ENCODE measurements at regions not wholly inside any gene's neighbourhood (a gene's known extent, or its start where the extent isn't known, plus 50 kb on each side); places are given as distances from the start of the nearest gene placed in this dataset.

DNA sequence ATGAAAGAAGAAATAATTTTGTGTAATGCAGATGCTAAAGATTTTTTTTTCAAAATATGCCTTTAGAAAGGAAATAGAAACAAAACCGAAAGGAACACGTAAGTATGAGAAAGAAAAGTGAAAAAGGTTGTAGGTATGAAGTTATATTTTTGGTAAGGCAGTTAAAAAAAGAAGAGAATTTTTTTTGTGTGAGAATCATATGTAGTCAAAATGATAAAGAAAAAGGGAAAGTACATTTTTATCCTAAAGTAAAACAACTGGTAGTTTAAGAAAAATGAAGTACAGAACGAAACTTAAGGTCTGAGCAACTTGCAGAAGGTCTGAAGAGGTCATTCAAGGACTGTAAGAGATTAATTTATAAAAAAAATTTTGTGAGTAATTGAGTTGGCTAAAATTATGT lies 164.0 kb upstream of the TRAM1L1 start:
- Mint-ChIP-seq H3K9me3 (peaks cover 14% of the 10 kb centered on the region), H3K36me3 (no peaks in the 10 kb centered on the region), H3K4me1 (no peaks in the 10 kb centered on the region), H3K4me3 (no peak overlapping the region), H3K27ac (no peak overlapping the region), H3K27me3 (no peaks in the 10 kb centered on the region)
- CTCF ChIA-PET, result interaction anchor here (0.6 kb wide), 1 partner anchor 500 kb away, joined by 3 read pairs; no protein-coding TSS in a partner anchor
- DNase-seq, result no peak

DNA sequence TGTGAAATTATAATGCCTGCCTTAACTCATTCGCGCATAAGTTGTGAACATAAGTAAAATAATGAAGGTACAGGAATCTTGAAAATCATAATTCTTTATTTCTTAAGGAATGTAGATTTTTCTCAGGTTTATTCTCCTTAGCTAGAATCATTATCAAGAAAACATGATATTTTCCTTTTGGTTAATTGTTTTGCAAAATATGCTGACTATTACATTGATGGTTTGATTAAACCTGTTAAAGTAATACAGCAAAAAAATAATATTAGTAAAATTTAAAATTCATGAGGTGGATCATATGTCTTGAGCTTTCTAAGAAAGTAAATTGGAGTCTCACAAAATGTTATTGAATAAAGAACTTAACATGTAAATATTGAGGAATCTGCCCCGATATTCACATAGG lies 178.7 kb upstream of the TRAM1L1 start:
- Mint-ChIP-seq H3K9me3 (no peaks in the 10 kb centered on the region), H3K4me3 (no peak overlapping the region), H3K4me1 (no peaks in the 10 kb centered on the region), H3K36me3 (no peaks in the 10 kb centered on the region), H3K27ac (no peak overlapping the region), H3K27me3 (no peaks in the 10 kb centered on the region)
- CTCF ChIA-PET, result no interaction called here
- DNase-seq, result no peak

DNA sequence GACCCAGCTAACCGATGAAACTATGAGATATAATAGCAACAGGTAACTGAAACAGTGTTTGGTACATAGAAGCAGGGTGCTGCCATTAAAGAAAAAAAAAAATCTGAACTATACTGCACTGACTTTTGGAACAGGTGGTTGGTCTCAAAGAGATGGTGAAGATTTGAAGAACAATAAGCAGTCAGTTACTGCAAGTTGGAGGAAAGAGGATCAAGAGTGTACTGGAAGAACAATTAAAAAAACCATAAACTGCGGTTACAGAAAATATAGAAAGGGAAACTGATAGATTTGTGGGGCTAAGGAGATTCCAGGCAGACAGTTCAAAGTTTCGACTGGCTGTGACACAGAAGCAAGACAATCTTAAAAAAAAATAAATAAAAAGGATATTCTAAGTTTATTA lies 181.9 kb upstream of the TRAM1L1 start:
- DNase-seq, result no peak
- no peaks in the 10 kb centered on the region for H3K9me3 Mint-ChIP-seq
- H3K36me3 Mint-ChIP-seq, result no peaks in the 10 kb centered on the region
- H3K27me3 Mint-ChIP-seq, result no peaks in the 10 kb centered on the region
- H3K4me3 Mint-ChIP-seq, result no peak overlapping the region
- no peak overlapping the region for H3K27ac Mint-ChIP-seq
- no peaks in the 10 kb centered on the region for H3K4me1 Mint-ChIP-seq
- CTCF ChIA-PET, result no interaction called here

DNA sequence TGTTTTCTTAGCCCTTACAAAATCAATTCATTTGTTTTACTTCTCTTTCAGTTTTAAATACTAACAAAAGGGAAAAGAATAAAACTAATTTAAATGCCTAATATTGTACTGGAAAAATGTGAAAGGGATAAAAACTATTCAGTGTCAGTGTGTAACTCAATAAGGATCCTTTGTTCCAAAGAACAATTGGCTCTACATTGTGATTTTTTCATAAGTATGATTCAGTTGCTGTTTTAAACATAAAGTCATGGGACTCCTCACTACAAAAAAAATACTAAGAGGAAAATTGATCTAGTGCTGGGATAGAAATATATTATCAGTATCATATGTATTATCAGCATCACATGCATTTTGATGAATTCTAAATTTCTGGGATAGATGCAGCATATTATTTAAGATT lies 199.4 kb upstream of the TRAM1L1 start:
- Mint-ChIP-seq H3K27me3 (no peaks in the 10 kb centered on the region), H3K9me3 (peaks cover 3% of the 10 kb centered on the region), H3K27ac (no peak overlapping the region), H3K36me3 (no peaks in the 10 kb centered on the region), H3K4me3 (no peak overlapping the region), H3K4me1 (no peaks in the 10 kb centered on the region)
- DNase-seq, result no peak
- CTCF ChIA-PET, result no interaction called here

DNA sequence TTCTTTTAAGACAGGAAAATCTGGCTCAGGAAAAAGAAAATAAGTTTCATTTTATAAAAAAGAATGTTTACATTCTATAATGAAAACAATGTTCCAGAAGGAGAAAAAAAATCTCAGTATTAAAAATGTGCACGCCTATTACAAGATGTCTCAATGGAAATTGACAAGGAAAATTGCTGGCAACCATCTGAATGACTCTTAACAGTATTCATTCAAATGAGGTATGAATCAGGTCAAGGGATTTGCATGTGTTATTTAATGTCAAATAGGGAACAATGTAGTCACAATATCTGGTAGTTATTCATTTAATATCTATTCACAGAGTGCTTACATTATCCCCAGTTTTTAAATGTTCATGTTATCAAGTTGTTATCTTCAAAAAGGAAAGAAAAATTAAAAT lies 208.4 kb upstream of the TRAM1L1 start:
- no peak overlapping the region for H3K27ac Mint-ChIP-seq
- no peak overlapping the region for H3K4me3 Mint-ChIP-seq
- CTCF ChIA-PET, result no interaction called here
- no peak for DNase-seq
- H3K4me1 Mint-ChIP-seq, result no peaks in the 10 kb centered on the region
- H3K36me3 Mint-ChIP-seq, result no peaks in the 10 kb centered on the region
- H3K27me3 Mint-ChIP-seq, result no peaks in the 10 kb centered on the region
- H3K9me3 Mint-ChIP-seq, result no peaks in the 10 kb centered on the region

DNA sequence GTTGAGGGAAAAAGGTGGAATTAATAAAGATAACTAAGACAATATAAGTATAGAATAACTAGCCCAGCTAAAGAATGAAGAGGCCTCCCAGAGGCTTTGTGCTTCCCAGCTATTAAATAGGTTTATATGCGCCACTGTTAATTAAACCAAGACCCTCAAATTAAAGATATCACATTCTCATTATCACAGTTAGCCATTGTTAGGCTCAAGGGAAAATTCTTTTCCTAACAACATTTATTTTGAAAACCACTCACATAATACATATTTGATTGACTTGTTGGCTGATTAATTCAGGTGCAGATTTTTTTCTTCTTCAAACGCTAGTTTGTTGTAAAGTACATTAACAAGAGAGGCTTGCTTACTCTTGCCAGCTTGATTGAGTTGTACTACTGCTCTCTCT lies 216.8 kb upstream of the TRAM1L1 start:
- no peak for DNase-seq
- H3K9me3 Mint-ChIP-seq, result no peaks in the 10 kb centered on the region
- H3K27me3 Mint-ChIP-seq, result no peaks in the 10 kb centered on the region
- CTCF ChIA-PET, result no interaction called here
- H3K4me3 Mint-ChIP-seq, result no peak overlapping the region
- no peaks in the 10 kb centered on the region for H3K4me1 Mint-ChIP-seq
- H3K36me3 Mint-ChIP-seq, result no peaks in the 10 kb centered on the region
- no peak overlapping the region for H3K27ac Mint-ChIP-seq

DNA sequence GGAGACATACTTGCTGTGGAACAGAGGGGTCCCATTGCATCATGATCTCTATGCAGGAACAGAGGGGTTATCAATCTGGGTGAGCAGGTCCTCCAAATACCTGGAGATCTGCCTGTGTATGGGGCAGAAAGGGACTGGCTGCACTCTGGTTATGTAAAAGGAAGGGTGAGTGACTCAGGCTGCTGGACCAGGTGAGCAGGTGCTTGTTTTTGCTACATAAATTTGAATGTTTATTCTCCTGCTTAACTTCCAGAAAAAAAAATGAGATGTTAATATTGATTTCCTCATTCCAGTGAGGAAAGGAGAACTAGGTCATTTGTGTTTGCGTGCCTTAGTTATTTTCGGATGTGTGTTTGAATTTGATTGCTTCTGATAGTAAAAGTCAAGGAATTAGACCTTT lies 225.8 kb upstream of the TRAM1L1 start:
- H3K4me1 Mint-ChIP-seq, result no peaks in the 10 kb centered on the region
- H3K36me3 Mint-ChIP-seq, result no peaks in the 10 kb centered on the region
- no peak for DNase-seq
- H3K9me3 Mint-ChIP-seq, result peaks cover 5% of the 10 kb centered on the region
- H3K4me3 Mint-ChIP-seq, result no peak overlapping the region
- no peak overlapping the region for H3K27ac Mint-ChIP-seq
- H3K27me3 Mint-ChIP-seq, result no peaks in the 10 kb centered on the region
- CTCF ChIA-PET, result no interaction called here

DNA sequence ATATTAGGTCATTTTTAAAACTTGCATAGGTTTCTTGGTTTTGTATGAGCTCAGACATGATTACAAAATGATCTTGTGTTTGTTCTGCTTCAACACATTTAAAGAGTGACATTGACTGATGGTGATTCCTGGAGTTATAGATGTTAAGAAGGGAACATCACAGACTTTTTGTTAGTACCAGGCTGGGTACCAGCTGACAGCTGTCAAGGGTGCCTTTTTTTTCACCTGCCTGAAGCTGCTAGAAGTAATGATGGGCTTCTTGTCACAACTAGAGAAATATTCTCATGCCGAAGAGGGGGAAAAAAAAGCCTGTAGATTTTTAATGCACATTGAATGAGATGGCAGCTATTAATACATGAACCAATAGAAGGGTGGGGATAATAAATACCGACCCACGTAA lies 226.6 kb upstream of the TRAM1L1 start:
- Mint-ChIP-seq H3K27me3 (no peaks in the 10 kb centered on the region), H3K27ac (no peak overlapping the region), H3K36me3 (no peaks in the 10 kb centered on the region), H3K4me1 (no peaks in the 10 kb centered on the region), H3K9me3 (peaks cover 5% of the 10 kb centered on the region), H3K4me3 (no peak overlapping the region)
- DNase-seq, result no peak
- CTCF ChIA-PET, result no interaction called here

DNA sequence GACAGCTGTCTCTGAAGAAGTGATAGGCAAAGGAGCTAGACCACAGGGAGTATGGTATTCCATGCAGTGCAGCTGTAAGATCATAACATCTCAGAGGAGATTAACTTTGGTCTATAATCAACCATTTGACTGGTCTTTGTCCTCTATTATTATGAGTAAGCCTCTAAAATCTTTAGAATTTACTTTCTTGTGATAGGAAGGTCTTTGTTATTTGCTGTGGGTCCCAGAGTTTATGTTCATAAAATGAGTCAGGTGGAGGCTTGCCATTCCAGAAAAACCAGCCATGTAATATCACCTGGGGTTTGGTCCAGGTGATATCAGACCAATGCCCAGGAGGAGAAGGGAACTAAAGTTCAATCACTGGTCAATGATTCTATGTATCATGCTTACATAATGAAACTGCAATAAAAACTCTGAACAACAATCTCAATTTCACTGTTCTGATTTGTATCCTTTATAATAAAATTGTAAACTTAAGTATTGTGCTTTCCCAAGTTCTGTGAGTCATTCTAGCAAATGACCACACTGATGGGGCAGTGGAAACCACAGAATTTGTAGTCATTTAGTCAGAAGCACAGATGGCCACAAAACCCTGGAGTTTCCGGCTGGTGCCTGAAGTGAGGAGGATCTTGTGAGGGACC lies 239.6 kb upstream of the TRAM1L1 start:
- Mint-ChIP-seq H3K27ac (no peak overlapping the region), H3K36me3 (no peaks in the 10 kb centered on the region), H3K27me3 (no peaks in the 10 kb centered on the region), H3K4me1 (no peaks in the 10 kb centered on the region), H3K4me3 (no peak overlapping the region), H3K9me3 (peaks cover 2% of the 10 kb centered on the region)
- no peak for DNase-seq
- CTCF ChIA-PET, result no interaction called here

DNA sequence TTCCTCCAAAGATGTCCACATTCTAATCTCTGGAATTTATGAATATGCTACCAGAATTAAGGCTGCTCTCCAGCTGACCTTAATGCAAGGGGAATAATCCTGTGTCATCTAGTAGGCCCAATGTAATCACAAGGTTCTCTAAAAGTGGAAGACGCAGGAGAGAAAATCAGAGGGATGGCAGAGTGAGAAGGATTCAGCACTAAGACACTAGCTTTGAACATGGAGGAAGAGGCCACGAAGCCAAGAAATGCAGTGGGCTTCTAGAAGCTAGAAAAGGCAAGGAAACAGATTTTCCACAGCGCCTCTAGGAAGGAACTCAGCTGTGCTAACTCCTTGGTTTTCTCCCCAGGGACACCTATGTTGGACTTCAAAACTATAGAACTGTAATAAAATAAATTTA lies 240.7 kb upstream of the TRAM1L1 start:
- H3K27ac Mint-ChIP-seq, result no peak overlapping the region
- CTCF ChIA-PET, result no interaction called here
- H3K4me3 Mint-ChIP-seq, result no peak overlapping the region
- no peaks in the 10 kb centered on the region for H3K4me1 Mint-ChIP-seq
- no peaks in the 10 kb centered on the region for H3K27me3 Mint-ChIP-seq
- DNase-seq, result no peak
- peaks cover 2% of the 10 kb centered on the region for H3K9me3 Mint-ChIP-seq
- no peaks in the 10 kb centered on the region for H3K36me3 Mint-ChIP-seq

DNA sequence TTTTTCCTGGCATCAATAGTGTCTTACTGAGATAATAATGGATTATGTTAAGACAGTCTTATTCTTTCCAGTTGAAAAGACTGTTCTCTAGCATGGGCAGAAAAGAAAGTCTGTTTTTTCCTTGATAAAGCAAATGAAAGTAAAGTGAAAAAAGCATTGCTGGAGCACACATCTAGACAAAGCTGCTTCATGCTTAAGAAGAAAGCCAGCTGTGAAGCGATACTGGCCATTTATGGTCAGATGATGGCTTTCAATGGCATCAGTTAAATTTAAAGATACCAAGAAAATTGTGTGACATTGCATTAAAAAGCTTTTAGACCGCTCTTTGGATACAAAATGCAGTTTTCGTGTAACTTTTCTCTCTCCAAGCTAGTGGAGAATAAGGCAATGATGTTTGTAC lies 242.1 kb upstream of the TRAM1L1 start:
- Mint-ChIP-seq H3K27ac (no peak overlapping the region), H3K36me3 (no peaks in the 10 kb centered on the region), H3K4me3 (no peak overlapping the region), H3K27me3 (no peaks in the 10 kb centered on the region), H3K9me3 (peaks cover 2% of the 10 kb centered on the region), H3K4me1 (no peaks in the 10 kb centered on the region)
- CTCF ChIA-PET, result no interaction called here
- DNase-seq, result no peak

DNA sequence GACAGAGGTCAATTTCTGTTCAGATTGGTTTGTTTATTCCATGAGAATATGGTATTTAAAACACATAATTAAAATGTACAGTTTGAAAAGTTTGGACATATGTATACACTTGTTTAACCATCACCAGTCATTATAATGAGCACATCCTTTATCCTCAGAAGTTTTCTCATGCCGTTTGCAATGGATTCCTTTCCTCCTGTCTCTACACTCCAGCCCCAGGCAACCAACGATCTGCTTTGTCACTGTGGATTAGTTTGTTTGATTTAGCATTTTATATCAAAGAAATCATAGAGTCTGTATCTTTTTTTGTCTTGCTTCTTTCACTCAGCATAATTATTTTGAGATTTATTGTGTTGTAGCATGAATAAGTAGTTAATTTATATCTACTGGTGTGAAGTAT lies 243.0 kb upstream of the TRAM1L1 start:
- DNase-seq, result no peak
- H3K4me1 Mint-ChIP-seq, result no peaks in the 10 kb centered on the region
- H3K4me3 Mint-ChIP-seq, result no peak overlapping the region
- peaks cover 2% of the 10 kb centered on the region for H3K9me3 Mint-ChIP-seq
- CTCF ChIA-PET, result no interaction called here
- no peaks in the 10 kb centered on the region for H3K36me3 Mint-ChIP-seq
- H3K27ac Mint-ChIP-seq, result no peak overlapping the region
- no peaks in the 10 kb centered on the region for H3K27me3 Mint-ChIP-seq

DNA sequence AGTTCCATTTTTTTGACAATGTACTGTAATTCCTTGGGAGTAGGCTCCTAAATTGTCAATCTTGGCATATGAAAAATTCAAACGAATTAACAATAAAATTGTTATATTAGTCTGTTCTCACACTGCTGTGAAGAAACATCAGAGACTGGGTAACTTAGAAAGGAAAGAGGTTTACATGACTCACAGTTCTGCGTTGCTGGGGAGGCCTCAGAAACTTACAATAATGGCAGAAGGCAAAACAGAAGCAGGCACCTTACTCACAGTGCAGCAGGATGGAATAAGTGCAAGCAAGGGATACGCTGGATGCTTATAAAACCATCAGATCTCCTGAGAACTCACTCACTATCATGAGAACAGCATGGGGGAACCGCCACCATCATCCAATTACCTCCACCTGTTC lies 246.4 kb upstream of the TRAM1L1 start:
- H3K4me1 Mint-ChIP-seq, result no peaks in the 10 kb centered on the region
- DNase-seq, result no peak
- no peaks in the 10 kb centered on the region for H3K27me3 Mint-ChIP-seq
- CTCF ChIA-PET, result no interaction called here
- no peak overlapping the region for H3K4me3 Mint-ChIP-seq
- peaks cover 1% of the 10 kb centered on the region for H3K9me3 Mint-ChIP-seq
- no peak overlapping the region for H3K27ac Mint-ChIP-seq
- H3K36me3 Mint-ChIP-seq, result no peaks in the 10 kb centered on the region

DNA sequence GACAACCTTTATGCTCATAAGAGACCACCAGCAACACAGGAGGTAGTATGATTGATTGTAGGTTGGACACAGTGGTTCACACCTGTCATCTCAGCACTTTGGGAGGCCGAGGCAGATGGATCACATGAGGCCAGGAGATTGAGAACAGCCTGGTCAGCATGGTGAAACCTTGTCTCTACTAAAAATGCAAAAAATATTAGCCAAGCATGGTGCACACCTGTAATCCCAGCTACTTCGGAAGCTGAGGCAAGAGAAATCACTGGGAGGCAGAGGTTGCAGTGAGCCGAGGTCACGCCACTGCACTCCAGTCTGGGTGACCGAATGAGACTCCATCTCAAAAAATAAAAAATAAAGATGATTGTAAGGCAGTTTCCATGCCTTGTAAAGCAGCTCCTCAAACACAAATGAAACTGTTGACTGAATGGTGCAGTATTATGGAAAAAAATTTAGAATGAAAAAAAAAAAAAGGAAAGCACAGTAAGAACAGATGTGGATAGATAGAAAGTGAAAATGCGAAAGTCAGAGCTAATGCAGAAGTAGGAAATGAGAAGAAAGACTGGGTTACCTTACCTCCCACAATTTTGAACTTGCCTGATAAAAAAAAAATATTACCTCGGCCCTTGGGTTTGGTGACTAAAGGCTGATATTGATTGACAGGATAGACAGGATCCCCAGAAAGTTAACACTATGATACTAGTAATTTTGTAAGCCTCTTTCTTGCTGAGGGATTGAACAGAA lies 249.2 kb upstream of the TRAM1L1 start:
- DNase-seq, result no peak
- H3K36me3 Mint-ChIP-seq, result no peaks in the 10 kb centered on the region
- no peaks in the 10 kb centered on the region for H3K27me3 Mint-ChIP-seq
- no peak overlapping the region for H3K27ac Mint-ChIP-seq
- H3K9me3 Mint-ChIP-seq, result peaks cover 1% of the 10 kb centered on the region
- H3K4me1 Mint-ChIP-seq, result no peaks in the 10 kb centered on the region
- no peak overlapping the region for H3K4me3 Mint-ChIP-seq
- CTCF ChIA-PET, result no interaction called here

DNA sequence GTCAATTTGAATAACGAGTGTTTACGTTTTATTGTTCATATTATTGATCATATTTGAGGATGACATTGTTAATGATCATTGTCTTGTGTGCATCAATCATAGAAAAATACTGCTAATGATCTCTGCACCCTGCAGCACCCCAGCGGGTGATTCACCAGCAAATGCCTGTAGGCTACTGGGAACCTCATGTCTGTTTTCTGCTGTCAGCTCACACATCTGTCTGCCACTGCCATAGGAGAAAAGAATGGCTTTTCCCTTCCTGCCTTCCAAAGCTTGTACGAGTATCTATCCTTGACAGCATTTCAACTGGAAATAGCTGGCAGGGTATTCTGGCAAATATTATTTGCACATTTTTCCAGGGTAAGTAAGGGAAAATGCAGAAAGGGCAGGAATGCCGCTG lies 272.1 kb upstream of the TRAM1L1 start:
- no peaks in the 10 kb centered on the region for H3K4me1 Mint-ChIP-seq
- CTCF ChIA-PET, result no interaction called here
- no peaks in the 10 kb centered on the region for H3K27me3 Mint-ChIP-seq
- no peak overlapping the region for H3K4me3 Mint-ChIP-seq
- H3K27ac Mint-ChIP-seq, result no peak overlapping the region
- no peaks in the 10 kb centered on the region for H3K36me3 Mint-ChIP-seq
- H3K9me3 Mint-ChIP-seq, result peaks cover 4% of the 10 kb centered on the region
- DNase-seq, result no peak
